ENCODE measurements at regions not wholly inside any gene's neighbourhood (a gene's known extent, or its start where the extent isn't known, plus 50 kb on each side); places are given as distances from the start of the nearest gene placed in this dataset.

GRCh38 chr3:150327678-150328653 lies 80.1 kb upstream of the TSC22D2 start:
- intact Hi-C loops (cut with micrococcal nuclease), result no loop called here
- TF ChIP-seq ZNF274 (IDR thresholded peaks at IDR 0.05; ENCODE audit: low read depth, low read length) (no peak), EZH2phosphoT487 (IDR thresholded peaks at IDR 0.05; ENCODE audit: borderline replicate concordance) (no peak), CBX3 (IDR thresholded peaks at IDR 0.05; ENCODE audit: low read depth) (no peak), RAD21 (IDR thresholded peaks at IDR 0.05; ENCODE audit: low read depth) (no peak), ELF1 (IDR thresholded peaks at IDR 0.05; ENCODE audit: borderline replicate concordance, low read depth) (no peak), SIN3A (IDR thresholded peaks at IDR 0.05; ENCODE audit: low read depth) (no peak), JUND (IDR thresholded peaks at IDR 0.05) (no peak), ZBTB33 (IDR thresholded peaks at IDR 0.05; ENCODE audit: extremely low read depth, insufficient replicate concordance, low read length) (no peak), SRF (IDR thresholded peaks at IDR 0.05; ENCODE audit: low read depth) (no peak), ZFX (IDR thresholded peaks at IDR 0.05) (no peak), CEBPB (IDR thresholded peaks at IDR 0.05; ENCODE audit: low read depth) (no peak), YY1 (IDR thresholded peaks at IDR 0.05; ENCODE audit: extremely low read depth, insufficient replicate concordance, low read depth, low read length) (no peak), EGR1 (IDR thresholded peaks at IDR 0.05; ENCODE audit: low read depth) (no peak), POLR2A (IDR thresholded peaks at IDR 0.05; ENCODE audit: borderline replicate concordance, extremely low read depth, insufficient read depth, insufficient read length) (no peak)
- TF ChIP-seq, protein P1, sequence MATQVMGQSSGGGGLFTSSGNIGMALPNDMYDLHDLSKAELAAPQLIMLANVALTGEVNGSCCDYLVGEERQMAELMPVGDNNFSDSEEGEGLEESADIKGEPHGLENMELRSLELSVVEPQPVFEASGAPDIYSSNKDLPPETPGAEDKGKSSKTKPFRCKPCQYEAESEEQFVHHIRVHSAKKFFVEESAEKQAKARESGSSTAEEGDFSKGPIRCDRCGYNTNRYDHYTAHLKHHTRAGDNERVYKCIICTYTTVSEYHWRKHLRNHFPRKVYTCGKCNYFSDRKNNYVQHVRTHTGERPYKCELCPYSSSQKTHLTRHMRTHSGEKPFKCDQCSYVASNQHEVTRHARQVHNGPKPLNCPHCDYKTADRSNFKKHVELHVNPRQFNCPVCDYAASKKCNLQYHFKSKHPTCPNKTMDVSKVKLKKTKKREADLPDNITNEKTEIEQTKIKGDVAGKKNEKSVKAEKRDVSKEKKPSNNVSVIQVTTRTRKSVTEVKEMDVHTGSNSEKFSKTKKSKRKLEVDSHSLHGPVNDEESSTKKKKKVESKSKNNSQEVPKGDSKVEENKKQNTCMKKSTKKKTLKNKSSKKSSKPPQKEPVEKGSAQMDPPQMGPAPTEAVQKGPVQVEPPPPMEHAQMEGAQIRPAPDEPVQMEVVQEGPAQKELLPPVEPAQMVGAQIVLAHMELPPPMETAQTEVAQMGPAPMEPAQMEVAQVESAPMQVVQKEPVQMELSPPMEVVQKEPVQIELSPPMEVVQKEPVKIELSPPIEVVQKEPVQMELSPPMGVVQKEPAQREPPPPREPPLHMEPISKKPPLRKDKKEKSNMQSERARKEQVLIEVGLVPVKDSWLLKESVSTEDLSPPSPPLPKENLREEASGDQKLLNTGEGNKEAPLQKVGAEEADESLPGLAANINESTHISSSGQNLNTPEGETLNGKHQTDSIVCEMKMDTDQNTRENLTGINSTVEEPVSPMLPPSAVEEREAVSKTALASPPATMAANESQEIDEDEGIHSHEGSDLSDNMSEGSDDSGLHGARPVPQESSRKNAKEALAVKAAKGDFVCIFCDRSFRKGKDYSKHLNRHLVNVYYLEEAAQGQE (IDR thresholded peaks at IDR 0.05; ENCODE audit: low read depth), result no peak
- TF ChIP-seq, protein P2, sequence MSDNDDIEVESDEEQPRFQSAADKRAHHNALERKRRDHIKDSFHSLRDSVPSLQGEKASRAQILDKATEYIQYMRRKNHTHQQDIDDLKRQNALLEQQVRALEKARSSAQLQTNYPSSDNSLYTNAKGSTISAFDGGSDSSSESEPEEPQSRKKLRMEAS (IDR thresholded peaks at IDR 0.05), result no peak
- no peaks in the 10 kb centered on the region for H3K36me3 ChIP-seq (ENCODE audit: control insufficient read depth in 1 of 2, insufficient read depth in 2 of 2, low read length in 2 of 2)
- no peak overlapping the region for H3K4me2 ChIP-seq (ENCODE audit: low read length)
- H3K9ac ChIP-seq (ENCODE audit: low read length), result no peak overlapping the region
- H3K4me1 ChIP-seq (ENCODE audit: control insufficient read depth in 1 of 2, insufficient read depth in 2 of 2, low read length in 2 of 2), result peaks cover 0 to 15% of the 10 kb centered on the region in 2 experiments; a peak in 2 of 4 replicates
- BruUV-seq (replicated peaks), result no TSS peak
- DNase-seq (ENCODE audit: low read depth, low spot score) (no peak), ATAC-seq (no peak)
- H3K4me3 ChIP-seq (replicated peaks in 1 of 2; ENCODE audit: low read depth in 1 of 2, low read length in 2 of 2), result no peak overlapping the region
- no peak overlapping the region for H3K27ac ChIP-seq (ENCODE audit: low read depth, low read length)
- no peaks in the 10 kb centered on the region for H3K9me3 ChIP-seq (ENCODE audit: control insufficient read depth in 1 of 2, insufficient read depth in 1 of 2, low read depth in 1 of 2, low read length in 2 of 2)
- RAD21 ChIA-PET (ENCODE audit: low non-redundant PET in 1 of 2, low total read pairs in 2 of 2, uncharacterized antibody in 2 of 2, unreplicated experiment in 2 of 2), result no interaction called here
- H3K79me2 ChIP-seq (ENCODE audit: insufficient read depth, low read length), result no peaks in the 10 kb centered on the region
- no peaks in the 10 kb centered on the region for H4K20me1 ChIP-seq (ENCODE audit: insufficient read depth)
- CTCF ChIA-PET, result no interaction called here
- H2AFZ ChIP-seq (ENCODE audit: low read depth, low read length, poor library complexity, severe bottlenecking), result no peak overlapping the region
- POLR2A ChIA-PET, result no interaction called here
- no peaks in the 10 kb centered on the region for H3K27me3 ChIP-seq (ENCODE audit: insufficient read depth, low read length)
- H3K9me2 ChIP-seq (ENCODE audit: insufficient read depth), result no peaks in the 10 kb centered on the region

Measured in HCT116 (cell line).